ENCODE measurements at regions not wholly inside any gene's neighbourhood (a gene's known extent, or its start where the extent isn't known, plus 50 kb on each side); places are given as distances from the start of the nearest gene placed in this dataset.

DNA sequence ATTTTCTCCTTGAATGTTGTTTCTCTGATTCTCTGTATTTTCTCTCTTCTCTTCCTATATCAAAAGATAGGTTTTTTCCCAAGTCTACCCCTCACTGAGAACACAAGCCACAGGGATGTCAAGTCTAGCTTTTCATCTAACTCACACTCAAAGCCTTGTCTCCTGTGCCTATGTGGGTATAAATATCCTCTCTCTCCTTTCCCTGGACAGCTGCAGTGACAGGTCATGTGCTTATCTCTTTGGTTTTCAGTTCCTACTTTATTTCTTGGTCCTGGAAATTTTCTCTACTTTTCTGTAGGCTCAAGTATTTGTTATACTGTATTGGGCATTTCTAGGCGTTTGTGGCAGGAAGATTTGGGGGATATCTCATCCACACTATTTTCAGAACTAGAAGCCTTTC is 182.4 kb upstream of the MVB12B start:
- H3K4me1 ChIP-seq (ENCODE audit: control insufficient read depth, extremely low read depth, insufficient read depth, low read length) = no peaks in the 10 kb centered on the region
- intact Hi-C loops (cut with micrococcal nuclease) (no loop called here), dilution Hi-C loops (cut with MboI; ENCODE audit: extremely low pct_ligation_motif_present, low sequenced_read_pairs) (no loop called here)
- no peaks in the 10 kb centered on the region for H3K9me1 ChIP-seq (replicated peaks; ENCODE audit: control insufficient read depth, extremely low read depth, insufficient read depth, low read length)
- CTCF ChIA-PET = no interaction called here
- FAIRE-seq (no peak), DNase-seq (ENCODE audit: low read depth, low spot score) (no peak)
- no peak overlapping the region for H3K4me2 ChIP-seq (ENCODE audit: insufficient read depth, low read length)
- no peak overlapping the region for H2AFZ ChIP-seq (ENCODE audit: low read depth, low read length)
- H3K36me3 ChIP-seq (ENCODE audit: control insufficient read depth in 2 of 2, extremely low read depth in 1 of 2, insufficient read depth in 2 of 2, low read length in 2 of 2) = no peaks in the 10 kb centered on the region
- H4K20me1 ChIP-seq (replicated peaks; ENCODE audit: control insufficient read depth, extremely low read depth, insufficient read depth, low read length) = no peaks in the 10 kb centered on the region
- no peak overlapping the region for H3K9ac ChIP-seq (replicated peaks; ENCODE audit: extremely low read depth, insufficient read depth, low read length)
- BruUV-seq (replicated peaks) = no TSS peak
- H3K9me3 ChIP-seq (replicated peaks; ENCODE audit: control insufficient read depth, insufficient read depth, low read length) = no peaks in the 10 kb centered on the region
- POLR2A ChIA-PET = interaction anchor here (0.7 kb wide), 1 partner anchor 118 kb away, joined by 4 read pairs; no protein-coding TSS in a partner anchor
- H3K79me2 ChIP-seq (ENCODE audit: control insufficient read depth, insufficient read depth, low read length) = no peaks in the 10 kb centered on the region
- H3K27ac ChIP-seq (ENCODE audit: insufficient read depth, low read depth, low read length) = no peak overlapping the region
- H3K4me3 ChIP-seq (replicated peaks in 1 of 3; ENCODE audit: insufficient read depth in 1 of 3, low read depth in 1 of 3, low read length in 3 of 3) = no peak overlapping the region
- peaks cover 0 to 3% of the 10 kb centered on the region in 2 experiments for H3K27me3 ChIP-seq (ENCODE audit: control insufficient read depth in 2 of 2, insufficient read depth in 2 of 2, low read length in 2 of 2)
- TF ChIP-seq, protein P1, sequence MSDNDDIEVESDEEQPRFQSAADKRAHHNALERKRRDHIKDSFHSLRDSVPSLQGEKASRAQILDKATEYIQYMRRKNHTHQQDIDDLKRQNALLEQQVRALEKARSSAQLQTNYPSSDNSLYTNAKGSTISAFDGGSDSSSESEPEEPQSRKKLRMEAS (IDR thresholded peaks at IDR 0.05; ENCODE audit: insufficient read depth, insufficient read length) = no peak
- TF ChIP-seq EZH2 (IDR thresholded peaks at IDR 0.05; ENCODE audit: borderline replicate concordance, low read depth, low read length, severe bottlenecking) (no peak), MYC (IDR thresholded peaks at IDR 0.05; ENCODE audit: low read depth, low read length) (no peak), FOS (IDR thresholded peaks at IDR 0.05; ENCODE audit: borderline replicate concordance, insufficient read depth, low read length) (no peak), JUN (IDR thresholded peaks at IDR 0.05; ENCODE audit: borderline replicate concordance, insufficient read depth, insufficient read length, low read depth) (no peak), GATA2 (IDR thresholded peaks at IDR 0.05; ENCODE audit: insufficient read depth, insufficient read length, low read depth, low read length) (no peak), POLR2A (IDR thresholded peaks at IDR 0.05; ENCODE audit: low read depth, low read length) (no peak), POLR2AphosphoS5 (IDR thresholded peaks at IDR 0.05; ENCODE audit: insufficient read depth, low read depth, low read length) (no peak)
- TF ChIP-seq, protein P2, sequence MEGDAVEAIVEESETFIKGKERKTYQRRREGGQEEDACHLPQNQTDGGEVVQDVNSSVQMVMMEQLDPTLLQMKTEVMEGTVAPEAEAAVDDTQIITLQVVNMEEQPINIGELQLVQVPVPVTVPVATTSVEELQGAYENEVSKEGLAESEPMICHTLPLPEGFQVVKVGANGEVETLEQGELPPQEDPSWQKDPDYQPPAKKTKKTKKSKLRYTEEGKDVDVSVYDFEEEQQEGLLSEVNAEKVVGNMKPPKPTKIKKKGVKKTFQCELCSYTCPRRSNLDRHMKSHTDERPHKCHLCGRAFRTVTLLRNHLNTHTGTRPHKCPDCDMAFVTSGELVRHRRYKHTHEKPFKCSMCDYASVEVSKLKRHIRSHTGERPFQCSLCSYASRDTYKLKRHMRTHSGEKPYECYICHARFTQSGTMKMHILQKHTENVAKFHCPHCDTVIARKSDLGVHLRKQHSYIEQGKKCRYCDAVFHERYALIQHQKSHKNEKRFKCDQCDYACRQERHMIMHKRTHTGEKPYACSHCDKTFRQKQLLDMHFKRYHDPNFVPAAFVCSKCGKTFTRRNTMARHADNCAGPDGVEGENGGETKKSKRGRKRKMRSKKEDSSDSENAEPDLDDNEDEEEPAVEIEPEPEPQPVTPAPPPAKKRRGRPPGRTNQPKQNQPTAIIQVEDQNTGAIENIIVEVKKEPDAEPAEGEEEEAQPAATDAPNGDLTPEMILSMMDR (IDR thresholded peaks at IDR 0.05; ENCODE audit: extremely low read depth in 1 of 2, insufficient read depth in 1 of 2, low read depth in 1 of 2, low read length in 2 of 2) = no peak

Data from endothelial cell of umbilical vein (primary cell).